PC-3 (cell line): ENCODE measurements at regions not wholly inside any gene's neighbourhood (a gene's known extent, or its start where the extent isn't known, plus 50 kb on each side); places are given as distances from the start of the nearest gene placed in this dataset.

Experiments
- ATAC-seq: fragments of 200-7000 bp; cut with Tn5 transposase; 2 replicates; pipeline ENCODE4 v1.9.1; 2020; ENCODE audit warnings: mild to moderate bottlenecking, moderate library complexity
- BruUV-seq: library from RNA; stranded (reverse); fragments of 400-500 nt; replicated peaks from 2 replicates; lab custom pipeline; 2021; lab: Mats Ljungman, UMichigan
- CTCF ChIA-PET: fragments of 300-600 bp; sonication (Branson Sonifier 250); formaldehyde crosslinking; loops from one replicate; lab custom pipeline; 2022; ENCODE audit warnings: antibody characterized with exemption; lab: Charles Lee
- POLR2A ChIA-PET: fragments of 300-600 bp; sonication (Branson Sonifier 250); formaldehyde crosslinking; loops from one replicate; lab custom pipeline; 2022; ENCODE audit warnings: antibody characterized with exemption; ENCODE audit not compliant: unreplicated experiment; lab: Charles Lee
- DNase-seq: peaks from one replicate; pipeline ENCODE4 v3.0.0-alpha.2; 2015
- H2AFZ ChIP-seq: fragments of 300-600 bp; sonication (generic); 2 replicates; pipeline ENCODE4 v1.6.0; 2016; ENCODE audit warnings: antibody characterized with exemption, low read length
- H3F3A ChIP-seq: fragments of 300-600 bp; sonication (generic); one replicate; pipeline ENCODE4 v1.6.0; 2017; ENCODE audit warnings: antibody characterized with exemption, low read length, control low read depth, mild to moderate bottlenecking; ENCODE audit not compliant: unreplicated experiment
- H3K27ac ChIP-seq: fragments of 300-600 bp; sonication (generic); 2 replicates; pipeline ENCODE4 v1.5.1; 2016; ENCODE audit warnings: mild to moderate bottlenecking, low read length
- H3K27me3 ChIP-seq: fragments of 300-600 bp; sonication (generic); 2 replicates; pipeline ENCODE4 v1.6.1; 2016; ENCODE audit warnings: low read length, mixed read lengths
- H3K36me3 ChIP-seq: fragments of 300-600 bp; sonication (generic); 2 replicates; pipeline ENCODE4 v1.6.1; 2016; ENCODE audit warnings: low read depth, mixed run types, low read length, mixed read lengths
- H3K4me1 ChIP-seq: fragments of 300-600 bp; sonication (generic); 2 replicates; pipeline ENCODE4 v1.5.1; 2016; ENCODE audit warnings: low read length; ENCODE audit not compliant: insufficient read depth
- H3K4me2 ChIP-seq: fragments of 300-600 bp; sonication (generic); 2 replicates; pipeline ENCODE4 v1.6.0; 2016; ENCODE audit warnings: low read length
- H3K4me3 ChIP-seq: fragments of 300-600 bp; sonication (generic); 2 replicates; pipeline ENCODE4 v1.5.1; 2016; ENCODE audit warnings: mild to moderate bottlenecking, low read length, mixed read lengths
- H3K79me2 ChIP-seq: fragments of 300-600 bp; sonication (generic); 2 replicates; pipeline ENCODE4 v1.6.1; 2017; ENCODE audit warnings: low read length, mixed read lengths
- H3K9ac ChIP-seq: fragments of 300-600 bp; sonication (generic); 2 replicates; pipeline ENCODE4 v1.6.0; 2016; ENCODE audit warnings: mild to moderate bottlenecking, low read length
- H3K9me2 ChIP-seq: fragments of 300-600 bp; sonication (generic); replicated peaks from 2 replicates; pipeline ENCODE4 v1.6.1; 2016; ENCODE audit warnings: mixed run types, low read length, mixed read lengths
- H3K9me3 ChIP-seq: fragments of 300-600 bp; sonication (generic); 2 replicates; pipeline ENCODE4 v1.6.1; 2016; ENCODE audit warnings: low read length, mixed read lengths
- H4K20me1 ChIP-seq: fragments of 300-600 bp; sonication (generic); 2 replicates; pipeline ENCODE4 v1.6.1; 2016; ENCODE audit warnings: low read length, mixed read lengths
- EZH2 ChIP-seq: fragments of 300-600 bp; sonication (generic); IDR thresholded peaks from one replicate; pipeline ENCODE4 v1.6.1; 2017; ENCODE audit warnings: antibody characterized with exemption, mild to moderate bottlenecking, low read length; ENCODE audit not compliant: unreplicated experiment
- EZH2phosphoT487 ChIP-seq: fragments of 300-600 bp; sonication (generic); IDR thresholded peaks from 2 replicates; pipeline ENCODE4 v1.6.1; 2018; ENCODE audit warnings: mild to moderate bottlenecking, antibody characterized with exemption, low read length, borderline replicate concordance
- intact Hi-C: fragments of 100-400 bp; cut with micrococcal nuclease; formaldehyde crosslinking; loops from 2 replicates; pipeline ENCODE4 v1.9.0; 2023
- TF ChIP-seq, protein P1 (sequence below): fragments of 300-600 bp; sonication (generic); conservative IDR thresholded peaks from 2 replicates; pipeline ENCODE4 v1.5.1; 2017; ENCODE audit warnings: antibody characterized with exemption, low read depth, mild to moderate bottlenecking, low read length

DNA sequence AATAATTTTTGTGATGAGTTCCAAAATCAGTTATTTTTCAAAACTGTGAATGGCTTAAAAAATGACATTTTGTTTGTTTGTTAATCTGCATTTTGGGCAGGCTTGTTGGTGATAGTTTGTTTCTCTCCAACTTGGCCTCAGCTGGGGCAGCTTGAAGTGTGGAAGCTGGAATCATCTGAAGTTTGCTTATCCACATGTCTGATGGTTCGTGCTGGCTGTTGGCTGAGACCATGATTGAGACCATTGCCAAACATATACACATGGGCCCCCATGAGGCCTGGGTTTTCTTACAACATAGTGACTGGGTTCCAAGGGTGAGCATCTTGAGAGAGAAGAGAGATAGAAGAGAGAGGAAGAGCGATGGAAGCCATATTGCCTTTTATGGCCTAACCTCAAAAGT, 201.2 kb downstream of the NDFIP2 start:
- intact Hi-C loops, result loop anchor here (10.0 kb wide), 1 partner anchor 253 kb away; no protein-coding TSS in a partner anchor
- ATAC-seq (no peak), DNase-seq (no peak)
- no peaks in the 10 kb centered on the region for H3F3A ChIP-seq
- H3K9ac ChIP-seq, result no peak overlapping the region
- H3K4me2 ChIP-seq, result no peak overlapping the region
- no peaks in the 10 kb centered on the region for H3K36me3 ChIP-seq
- no peaks in the 10 kb centered on the region for H3K9me3 ChIP-seq
- POLR2A ChIA-PET, result no interaction called here
- H2AFZ ChIP-seq, result no peak overlapping the region
- no peak overlapping the region for H3K27ac ChIP-seq
- TF ChIP-seq, protein P1, sequence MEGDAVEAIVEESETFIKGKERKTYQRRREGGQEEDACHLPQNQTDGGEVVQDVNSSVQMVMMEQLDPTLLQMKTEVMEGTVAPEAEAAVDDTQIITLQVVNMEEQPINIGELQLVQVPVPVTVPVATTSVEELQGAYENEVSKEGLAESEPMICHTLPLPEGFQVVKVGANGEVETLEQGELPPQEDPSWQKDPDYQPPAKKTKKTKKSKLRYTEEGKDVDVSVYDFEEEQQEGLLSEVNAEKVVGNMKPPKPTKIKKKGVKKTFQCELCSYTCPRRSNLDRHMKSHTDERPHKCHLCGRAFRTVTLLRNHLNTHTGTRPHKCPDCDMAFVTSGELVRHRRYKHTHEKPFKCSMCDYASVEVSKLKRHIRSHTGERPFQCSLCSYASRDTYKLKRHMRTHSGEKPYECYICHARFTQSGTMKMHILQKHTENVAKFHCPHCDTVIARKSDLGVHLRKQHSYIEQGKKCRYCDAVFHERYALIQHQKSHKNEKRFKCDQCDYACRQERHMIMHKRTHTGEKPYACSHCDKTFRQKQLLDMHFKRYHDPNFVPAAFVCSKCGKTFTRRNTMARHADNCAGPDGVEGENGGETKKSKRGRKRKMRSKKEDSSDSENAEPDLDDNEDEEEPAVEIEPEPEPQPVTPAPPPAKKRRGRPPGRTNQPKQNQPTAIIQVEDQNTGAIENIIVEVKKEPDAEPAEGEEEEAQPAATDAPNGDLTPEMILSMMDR, result no peak
- TF ChIP-seq EZH2phosphoT487, result no peak
- no peak for TF ChIP-seq EZH2
- no peak overlapping the region for H3K4me3 ChIP-seq
- H4K20me1 ChIP-seq, result no peaks in the 10 kb centered on the region
- CTCF ChIA-PET, result no interaction called here
- H3K27me3 ChIP-seq, result no peaks in the 10 kb centered on the region
- no peaks in the 10 kb centered on the region for H3K79me2 ChIP-seq
- no TSS peak for BruUV-seq
- no peaks in the 10 kb centered on the region for H3K9me2 ChIP-seq
- peaks cover 11% of the 10 kb centered on the region; the same call in 1 of the 2 replicates for H3K4me1 ChIP-seq

DNA sequence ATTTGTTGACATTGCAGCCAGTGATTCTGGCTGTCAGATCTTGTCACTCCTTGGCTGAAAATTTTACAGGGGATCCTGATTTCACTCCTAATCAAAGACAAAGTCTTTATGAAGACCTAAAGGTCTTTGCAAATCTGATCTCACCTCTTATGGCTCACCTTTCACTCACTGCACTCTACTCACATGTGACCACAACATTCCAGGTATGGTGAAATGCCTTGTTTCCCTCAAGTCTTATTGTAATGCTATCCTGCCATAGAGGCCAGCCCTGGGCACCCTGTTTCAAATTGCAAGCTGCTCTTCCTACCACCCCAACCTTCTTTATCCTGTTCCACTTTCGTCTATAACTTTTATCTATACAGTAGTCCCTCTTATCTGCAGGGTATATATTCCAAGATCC, 200.1 kb downstream of the NDFIP2 start:
- no peaks in the 10 kb centered on the region for H3K27me3 ChIP-seq
- no peaks in the 10 kb centered on the region for H3K9me3 ChIP-seq
- CTCF ChIA-PET, result no interaction called here
- no peaks in the 10 kb centered on the region for H3K9me2 ChIP-seq
- ATAC-seq, result no peak
- peaks cover 11% of the 10 kb centered on the region; the same call in 1 of the 2 replicates for H3K4me1 ChIP-seq
- H3K27ac ChIP-seq, result no peak overlapping the region
- no peaks in the 10 kb centered on the region for H3K36me3 ChIP-seq
- H2AFZ ChIP-seq, result no peak overlapping the region
- H4K20me1 ChIP-seq, result no peaks in the 10 kb centered on the region
- intact Hi-C loops, result loop anchor here (10.0 kb wide), 1 partner anchor 254 kb away; no protein-coding TSS in a partner anchor
- no TSS peak for BruUV-seq
- peak overlapping the region; percentile 4; the same call in 1 of the 2 replicates for H3K4me2 ChIP-seq
- TF ChIP-seq EZH2phosphoT487 (no peak), EZH2 (no peak)
- no peak overlapping the region for H3K9ac ChIP-seq
- POLR2A ChIA-PET, result no interaction called here
- DNase-seq, result peak; percentile 35
- H3K79me2 ChIP-seq, result no peaks in the 10 kb centered on the region
- no peaks in the 10 kb centered on the region for H3F3A ChIP-seq
- H3K4me3 ChIP-seq, result no peak overlapping the region

DNA sequence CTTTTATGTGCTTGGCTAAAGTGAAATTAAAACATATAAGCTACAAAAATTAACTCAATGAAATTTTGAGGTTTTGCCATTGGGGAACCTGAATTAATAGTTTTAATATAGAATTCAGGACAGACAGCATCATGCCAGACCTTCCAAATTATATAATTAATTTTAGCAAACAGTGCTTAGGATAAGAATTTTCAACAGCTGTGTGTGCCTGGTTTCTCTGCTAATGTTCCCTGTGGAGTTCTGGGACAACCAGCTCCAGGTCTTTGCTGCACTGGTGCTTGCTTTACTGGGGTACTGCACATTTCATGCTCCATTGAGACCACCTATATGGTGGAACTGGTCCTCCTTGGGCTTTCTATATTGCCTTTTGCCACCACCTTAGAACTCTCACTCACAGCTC, 199.5 kb downstream of the NDFIP2 start:
- TF ChIP-seq EZH2, result no peak
- no peak for TF ChIP-seq EZH2phosphoT487
- TF ChIP-seq, protein P1, result no peak
- POLR2A ChIA-PET, result no interaction called here
- Histone ChIP-seq H3K27me3 (no peaks in the 10 kb centered on the region), H3K36me3 (no peaks in the 10 kb centered on the region), H3K9me2 (no peaks in the 10 kb centered on the region), H3K4me3 (no peak overlapping the region), H3K27ac (no peak overlapping the region), H3K79me2 (no peaks in the 10 kb centered on the region), H3K4me1 (peaks cover 11% of the 10 kb centered on the region; the same call in 1 of the 2 replicates), H3K9me3 (no peaks in the 10 kb centered on the region), H2AFZ (no peak overlapping the region), H4K20me1 (no peaks in the 10 kb centered on the region), H3F3A (no peaks in the 10 kb centered on the region), H3K4me2 (no peak overlapping the region), H3K9ac (no peak overlapping the region)
- intact Hi-C loops, result loop anchor here (10.0 kb wide), 1 partner anchor 254 kb away; no protein-coding TSS in a partner anchor
- ATAC-seq, result no peak
- BruUV-seq, result no TSS peak
- no peak for DNase-seq
- CTCF ChIA-PET, result no interaction called here
